ENCODE measurements at regions not wholly inside any gene's neighbourhood (a gene's known extent, or its start where the extent isn't known, plus 50 kb on each side); places are given as distances from the start of the nearest gene placed in this dataset.

DNA sequence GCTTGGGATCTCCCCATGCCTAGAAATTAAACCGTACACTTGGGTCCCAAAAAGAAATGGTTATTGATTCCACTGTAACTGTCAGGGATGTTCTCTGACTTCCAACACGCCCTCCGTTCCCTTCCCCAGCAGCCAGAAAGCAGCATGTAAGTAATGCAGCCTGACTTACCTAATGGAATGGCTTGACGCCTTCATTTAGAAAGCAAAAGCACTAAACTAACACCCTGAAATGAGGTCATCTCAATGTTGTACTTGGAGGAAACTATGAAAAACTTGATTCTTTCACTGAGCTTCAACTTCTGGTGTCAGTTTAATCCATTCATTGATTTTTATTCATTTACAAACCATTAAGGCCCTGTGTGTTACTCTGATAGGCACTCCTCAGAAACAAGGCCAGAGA, 110.8 kb upstream of the NOCT start:
- no peaks in the 10 kb centered on the region for H3K9me3 ChIP-seq
- H3K4me1 ChIP-seq = no peaks in the 10 kb centered on the region
- no peaks in the 10 kb centered on the region for H3K36me3 ChIP-seq
- TF ChIP-seq, protein P1, sequence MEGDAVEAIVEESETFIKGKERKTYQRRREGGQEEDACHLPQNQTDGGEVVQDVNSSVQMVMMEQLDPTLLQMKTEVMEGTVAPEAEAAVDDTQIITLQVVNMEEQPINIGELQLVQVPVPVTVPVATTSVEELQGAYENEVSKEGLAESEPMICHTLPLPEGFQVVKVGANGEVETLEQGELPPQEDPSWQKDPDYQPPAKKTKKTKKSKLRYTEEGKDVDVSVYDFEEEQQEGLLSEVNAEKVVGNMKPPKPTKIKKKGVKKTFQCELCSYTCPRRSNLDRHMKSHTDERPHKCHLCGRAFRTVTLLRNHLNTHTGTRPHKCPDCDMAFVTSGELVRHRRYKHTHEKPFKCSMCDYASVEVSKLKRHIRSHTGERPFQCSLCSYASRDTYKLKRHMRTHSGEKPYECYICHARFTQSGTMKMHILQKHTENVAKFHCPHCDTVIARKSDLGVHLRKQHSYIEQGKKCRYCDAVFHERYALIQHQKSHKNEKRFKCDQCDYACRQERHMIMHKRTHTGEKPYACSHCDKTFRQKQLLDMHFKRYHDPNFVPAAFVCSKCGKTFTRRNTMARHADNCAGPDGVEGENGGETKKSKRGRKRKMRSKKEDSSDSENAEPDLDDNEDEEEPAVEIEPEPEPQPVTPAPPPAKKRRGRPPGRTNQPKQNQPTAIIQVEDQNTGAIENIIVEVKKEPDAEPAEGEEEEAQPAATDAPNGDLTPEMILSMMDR (IDR thresholded peaks at IDR 0.05) = no peak
- no peak for TF ChIP-seq POLR2AphosphoS5 (IDR thresholded peaks at IDR 0.05)
- no peak for TF ChIP-seq POLR2A (IDR thresholded peaks at IDR 0.05)
- no peaks in the 10 kb centered on the region for H3K27me3 ChIP-seq
- H3K27ac ChIP-seq = no peak overlapping the region
- intact Hi-C loops (cut with DNase I; ENCODE audit: low total_unique reads) = loop anchor here (5.0 kb wide), 1 partner anchor 738 kb away; no protein-coding TSS in a partner anchor
- H3K4me3 ChIP-seq = no peak overlapping the region
- DNase-seq (ENCODE audit: low spot score in 2 of 2) = no peak

DNA sequence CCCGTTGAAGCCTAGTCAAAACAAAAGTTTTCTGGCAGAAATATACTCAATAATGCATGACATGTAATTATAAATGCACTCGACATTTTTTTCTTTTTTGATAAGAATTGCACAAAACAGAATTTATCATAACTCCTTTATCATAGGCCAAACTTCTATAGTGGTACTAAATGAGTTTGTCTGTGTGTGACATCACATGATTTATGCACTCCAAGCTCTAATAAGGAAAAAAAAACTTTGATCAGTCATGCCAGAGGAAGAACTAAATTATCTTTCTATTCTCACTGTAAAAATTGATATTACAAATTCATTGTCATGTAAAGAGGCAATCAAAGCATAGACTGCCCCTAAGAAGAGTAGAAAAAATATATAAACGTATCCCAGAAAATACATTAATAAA, 112.4 kb upstream of the NOCT start:
- H3K36me3 ChIP-seq = no peaks in the 10 kb centered on the region
- no peak overlapping the region for H3K4me3 ChIP-seq
- H3K9me3 ChIP-seq = no peaks in the 10 kb centered on the region
- H3K27ac ChIP-seq = no peak overlapping the region
- intact Hi-C loops (cut with DNase I; ENCODE audit: low total_unique reads) = loop anchor here (5.0 kb wide), 1 partner anchor 739 kb away; no protein-coding TSS in a partner anchor
- H3K4me1 ChIP-seq = no peaks in the 10 kb centered on the region
- no peaks in the 10 kb centered on the region for H3K27me3 ChIP-seq
- TF ChIP-seq POLR2AphosphoS5 (IDR thresholded peaks at IDR 0.05) (no peak), POLR2A (IDR thresholded peaks at IDR 0.05) (no peak)
- TF ChIP-seq, protein P1 (IDR thresholded peaks at IDR 0.05) = no peak
- no peak for DNase-seq (ENCODE audit: low spot score in 2 of 2)

DNA sequence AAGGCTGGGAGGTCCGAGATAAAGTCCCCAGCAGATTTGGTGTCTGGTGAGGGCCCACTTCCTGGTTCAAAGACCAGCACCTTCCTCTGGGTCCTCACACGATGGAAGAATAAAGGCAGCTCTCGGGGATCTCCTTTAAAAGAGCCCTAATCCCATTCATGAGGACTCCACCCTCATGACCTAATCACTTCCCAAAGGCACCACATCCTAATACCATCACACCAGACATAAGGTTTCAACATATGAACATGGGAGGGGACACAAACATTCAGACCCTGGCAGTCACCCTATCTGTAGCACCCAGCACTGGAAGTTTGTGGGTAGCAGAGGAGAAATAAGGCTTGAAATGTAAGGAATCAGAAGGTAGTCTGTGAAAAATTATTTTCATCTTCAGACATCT, 112.9 kb upstream of the NOCT start:
- H3K9me3 ChIP-seq = no peaks in the 10 kb centered on the region
- H3K27ac ChIP-seq = no peak overlapping the region
- H3K36me3 ChIP-seq = no peaks in the 10 kb centered on the region
- no peaks in the 10 kb centered on the region for H3K4me1 ChIP-seq
- no peak for DNase-seq (ENCODE audit: low spot score in 2 of 2)
- no peaks in the 10 kb centered on the region for H3K27me3 ChIP-seq
- intact Hi-C loops (cut with DNase I; ENCODE audit: low total_unique reads) = loop anchor here (5.0 kb wide), 1 partner anchor 740 kb away; no protein-coding TSS in a partner anchor
- TF ChIP-seq POLR2AphosphoS5 (IDR thresholded peaks at IDR 0.05) (no peak), POLR2A (IDR thresholded peaks at IDR 0.05) (no peak)
- TF ChIP-seq, protein P1 (IDR thresholded peaks at IDR 0.05) = no peak
- H3K4me3 ChIP-seq = no peak overlapping the region

DNA sequence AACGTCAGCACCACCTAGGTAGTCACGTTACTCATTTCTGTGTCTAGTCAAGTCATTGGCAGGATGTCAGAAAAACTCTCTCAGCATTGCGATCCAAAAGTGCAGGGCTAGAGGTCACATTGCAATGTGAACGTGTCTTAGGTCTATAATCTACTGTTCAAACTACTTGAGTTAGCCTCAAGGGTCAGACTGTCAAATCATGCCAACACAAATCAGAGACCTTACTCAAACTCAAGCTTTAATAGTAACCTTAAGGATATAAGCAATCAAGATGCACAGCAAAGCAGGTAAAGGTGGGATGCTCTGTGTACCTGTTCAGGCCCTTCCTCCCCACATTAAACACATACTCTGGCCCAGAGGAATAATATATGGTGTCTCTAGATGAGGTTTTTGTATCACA, 114.4 kb upstream of the NOCT start:
- no peak for DNase-seq (ENCODE audit: low spot score in 2 of 2)
- H3K4me1 ChIP-seq = no peaks in the 10 kb centered on the region
- intact Hi-C loops (cut with DNase I; ENCODE audit: low total_unique reads) = loop anchor here (5.0 kb wide), 1 partner anchor 741 kb away; no protein-coding TSS in a partner anchor
- no peaks in the 10 kb centered on the region for H3K36me3 ChIP-seq
- no peaks in the 10 kb centered on the region for H3K9me3 ChIP-seq
- no peak overlapping the region for H3K4me3 ChIP-seq
- TF ChIP-seq POLR2A (IDR thresholded peaks at IDR 0.05) = no peak
- TF ChIP-seq, protein P1 (IDR thresholded peaks at IDR 0.05) = no peak
- TF ChIP-seq POLR2AphosphoS5 (IDR thresholded peaks at IDR 0.05) = no peak
- H3K27ac ChIP-seq = no peak overlapping the region
- H3K27me3 ChIP-seq = no peaks in the 10 kb centered on the region

DNA sequence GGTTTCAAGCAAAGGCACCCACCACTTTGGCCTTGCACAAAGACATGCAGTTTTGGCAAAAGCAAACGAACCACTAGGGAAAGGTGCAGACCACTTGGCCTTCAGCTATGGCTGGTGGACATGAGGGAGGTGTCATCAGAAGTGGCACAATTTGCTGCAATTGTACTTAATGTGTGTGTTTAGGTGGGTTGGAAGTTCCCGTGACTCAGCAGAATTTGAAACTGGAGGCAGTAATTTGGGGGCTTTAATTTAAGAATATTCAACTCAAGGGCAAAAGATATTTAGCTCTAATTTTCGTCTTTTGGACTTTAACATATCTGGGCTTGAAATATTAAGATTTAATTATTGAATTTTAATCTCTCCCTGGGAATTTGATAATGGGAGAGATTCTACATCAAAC, 115.6 kb upstream of the NOCT start:
- no peak overlapping the region for H3K4me3 ChIP-seq
- no peaks in the 10 kb centered on the region for H3K36me3 ChIP-seq
- no peaks in the 10 kb centered on the region for H3K27me3 ChIP-seq
- no peak overlapping the region for H3K27ac ChIP-seq
- intact Hi-C loops (cut with DNase I; ENCODE audit: low total_unique reads) = loop anchor here (5.0 kb wide), 1 partner anchor 742 kb away; no protein-coding TSS in a partner anchor
- TF ChIP-seq POLR2AphosphoS5 (IDR thresholded peaks at IDR 0.05) (no peak), POLR2A (IDR thresholded peaks at IDR 0.05) (no peak)
- TF ChIP-seq, protein P1 (IDR thresholded peaks at IDR 0.05) = no peak
- H3K4me1 ChIP-seq = no peaks in the 10 kb centered on the region
- H3K9me3 ChIP-seq = no peaks in the 10 kb centered on the region
- DNase-seq (ENCODE audit: low spot score in 2 of 2) = no peak
